ENCODE measurements at regions not wholly inside any gene's neighbourhood (a gene's known extent, or its start where the extent isn't known, plus 50 kb on each side); places are given as distances from the start of the nearest gene placed in this dataset.

GRCh38 chr7:42494736-42495135, 257.7 kb upstream of the GLI3 start:
- ChIA-PET CTCF (no interaction called here), POLR2A (no interaction called here), RAD21 (ENCODE audit: low non-redundant PET in 1 of 2, low total read pairs in 2 of 2, uncharacterized antibody in 2 of 2, unreplicated experiment in 2 of 2) (no interaction called here)
- H3K4me2 ChIP-seq (ENCODE audit: low read length): no peak overlapping the region
- H2AFZ ChIP-seq (ENCODE audit: low read depth, low read length, poor library complexity, severe bottlenecking): no peak overlapping the region
- intact Hi-C loops (cut with micrococcal nuclease): no loop called here
- no peaks in the 10 kb centered on the region for H3K4me1 ChIP-seq (ENCODE audit: control insufficient read depth in 1 of 2, insufficient read depth in 2 of 2, low read length in 2 of 2)
- H3K36me3 ChIP-seq (ENCODE audit: control insufficient read depth in 1 of 2, insufficient read depth in 2 of 2, low read length in 2 of 2): no peaks in the 10 kb centered on the region
- BruUV-seq (replicated peaks): no TSS peak
- H3K79me2 ChIP-seq (ENCODE audit: insufficient read depth, low read length): no peaks in the 10 kb centered on the region
- no peak overlapping the region for H3K27ac ChIP-seq (ENCODE audit: low read depth, low read length)
- H3K9me2 ChIP-seq (ENCODE audit: insufficient read depth): no peaks in the 10 kb centered on the region
- TF ChIP-seq JUND (IDR thresholded peaks at IDR 0.05): no peak
- TF ChIP-seq EGR1 (IDR thresholded peaks at IDR 0.05; ENCODE audit: low read depth): no peak
- TF ChIP-seq ELF1 (IDR thresholded peaks at IDR 0.05; ENCODE audit: borderline replicate concordance, low read depth): no peak
- no peak for TF ChIP-seq POLR2AphosphoS5 (IDR thresholded peaks at IDR 0.05; ENCODE audit: low read depth, low read length)
- no peak for TF ChIP-seq TCF7L2 (IDR thresholded peaks at IDR 0.05; ENCODE audit: borderline replicate concordance, extremely low read depth, insufficient read depth, insufficient read length)
- TF ChIP-seq ZBTB33 (IDR thresholded peaks at IDR 0.05; ENCODE audit: extremely low read depth, insufficient replicate concordance, low read length): no peak
- TF ChIP-seq CTCF (IDR thresholded peaks at IDR 0.05 in 2 of 3, conservative IDR thresholded peaks at IDR 0.05 in 1 of 3; ENCODE audit: borderline replicate concordance in 1 of 3, insufficient read depth in 1 of 3, low read depth in 2 of 3, low read length in 2 of 3): no peak
- no peak for TF ChIP-seq CBX3 (IDR thresholded peaks at IDR 0.05; ENCODE audit: low read depth)
- TF ChIP-seq EZH2 (IDR thresholded peaks at IDR 0.05): no peak
- no peak for TF ChIP-seq POLR2A (IDR thresholded peaks at IDR 0.05; ENCODE audit: borderline replicate concordance, extremely low read depth, insufficient read depth, insufficient read length)
- TF ChIP-seq EZH2phosphoT487 (IDR thresholded peaks at IDR 0.05; ENCODE audit: borderline replicate concordance): no peak
- TF ChIP-seq SRF (IDR thresholded peaks at IDR 0.05; ENCODE audit: low read depth): no peak
- TF ChIP-seq ATF3 (IDR thresholded peaks at IDR 0.05): no peak
- no peaks in the 10 kb centered on the region for H3K27me3 ChIP-seq (ENCODE audit: insufficient read depth, low read length)
- H4K20me1 ChIP-seq (ENCODE audit: insufficient read depth): no peaks in the 10 kb centered on the region
- no peak for DNase-seq (ENCODE audit: low read depth, low spot score)
- H3K4me3 ChIP-seq (replicated peaks in 1 of 2; ENCODE audit: low read depth in 1 of 2, low read length in 2 of 2): no peak overlapping the region
- H3K9me3 ChIP-seq (ENCODE audit: control insufficient read depth in 1 of 2, insufficient read depth in 1 of 2, low read depth in 1 of 2, low read length in 2 of 2): peaks cover 0 to 9% of the 10 kb centered on the region in 2 experiments; a peak in 1 of 4 replicates
- no peak for ATAC-seq
- H3K9ac ChIP-seq (ENCODE audit: low read length): no peak overlapping the region
